ENCODE measurements at regions not wholly inside any gene's neighbourhood (a gene's known extent, or its start where the extent isn't known, plus 50 kb on each side); places are given as distances from the start of the nearest gene placed in this dataset.

- TF ChIP-seq CTCF (IDR thresholded peaks at IDR 0.05): no peak
- Mint-ChIP-seq H3K4me1 (ENCODE audit: low read depth) (no peaks in the 10 kb centered on the region), H3K27me3 (ENCODE audit: low read depth) (peaks cover 7% of the 10 kb centered on the region), H3K9me3 (ENCODE audit: low read depth) (no peaks in the 10 kb centered on the region), H3K4me3 (ENCODE audit: unreplicated experiment) (no peak overlapping the region), H3K36me3 (ENCODE audit: low read depth) (no peaks in the 10 kb centered on the region), H3K27ac (ENCODE audit: unreplicated experiment) (no peak overlapping the region)
- no peak for DNase-seq (ENCODE audit: low spot score)
Measured at GRCh38 chr4:129747756-129748155, 651.8 kb downstream of the C4orf33 start.

- Mint-ChIP-seq H3K9me3 (ENCODE audit: low read depth) (no peaks in the 10 kb centered on the region), H3K36me3 (ENCODE audit: low read depth) (no peaks in the 10 kb centered on the region), H3K27ac (ENCODE audit: unreplicated experiment) (no peak overlapping the region), H3K4me1 (ENCODE audit: low read depth) (no peaks in the 10 kb centered on the region), H3K27me3 (ENCODE audit: low read depth) (peaks cover 7% of the 10 kb centered on the region), H3K4me3 (ENCODE audit: unreplicated experiment) (no peak overlapping the region)
- no peak for TF ChIP-seq CTCF (IDR thresholded peaks at IDR 0.05)
- DNase-seq (ENCODE audit: low spot score): no peak
Measured at GRCh38 chr4:129748991-129749390, 653.0 kb downstream of the C4orf33 start.

- Mint-ChIP-seq H3K9me3 (ENCODE audit: low read depth) (no peaks in the 10 kb centered on the region), H3K36me3 (ENCODE audit: low read depth) (no peaks in the 10 kb centered on the region), H3K4me1 (ENCODE audit: low read depth) (no peaks in the 10 kb centered on the region), H3K27ac (ENCODE audit: unreplicated experiment) (no peak overlapping the region), H3K4me3 (ENCODE audit: unreplicated experiment) (no peak overlapping the region), H3K27me3 (ENCODE audit: low read depth) (peaks cover 10% of the 10 kb centered on the region)
- no peak for DNase-seq (ENCODE audit: low spot score)
- no peak for TF ChIP-seq CTCF (IDR thresholded peaks at IDR 0.05)
Measured at GRCh38 chr4:129751646-129752045, 655.7 kb downstream of the C4orf33 start.

GRCh38 chr4:129783596-129783995, 687.6 kb downstream of the C4orf33 start:
- no peak overlapping the region for H3K4me3 Mint-ChIP-seq (ENCODE audit: unreplicated experiment)
- H3K27me3 Mint-ChIP-seq (ENCODE audit: low read depth): peaks cover 4% of the 10 kb centered on the region
- peaks cover 5% of the 10 kb centered on the region for H3K9me3 Mint-ChIP-seq (ENCODE audit: low read depth)
- no peaks in the 10 kb centered on the region for H3K36me3 Mint-ChIP-seq (ENCODE audit: low read depth)
- DNase-seq (ENCODE audit: low spot score): no peak
- no peaks in the 10 kb centered on the region for H3K4me1 Mint-ChIP-seq (ENCODE audit: low read depth)
- TF ChIP-seq CTCF (IDR thresholded peaks at IDR 0.05): no peak
- H3K27ac Mint-ChIP-seq (ENCODE audit: unreplicated experiment): no peak overlapping the region

GRCh38 chr4:129788486-129788885, 692.5 kb downstream of the C4orf33 start:
- Mint-ChIP-seq H3K27me3 (ENCODE audit: low read depth) (peaks cover 4% of the 10 kb centered on the region), H3K27ac (ENCODE audit: unreplicated experiment) (no peak overlapping the region), H3K4me1 (ENCODE audit: low read depth) (no peaks in the 10 kb centered on the region), H3K9me3 (ENCODE audit: low read depth) (peaks cover 8% of the 10 kb centered on the region), H3K4me3 (ENCODE audit: unreplicated experiment) (no peak overlapping the region), H3K36me3 (ENCODE audit: low read depth) (no peaks in the 10 kb centered on the region)
- no peak for TF ChIP-seq CTCF (IDR thresholded peaks at IDR 0.05)
- DNase-seq (ENCODE audit: low spot score): no peak

Measured in chondrocyte (in vitro differentiated cells).